GM21390 (cell line): ENCODE measurements at regions not wholly inside any gene's neighbourhood (a gene's known extent, or its start where the extent isn't known, plus 50 kb on each side); places are given as distances from the start of the nearest gene placed in this dataset.

Experiments used
- ATAC-seq: cut with Tn5 transposase; IDR thresholded peaks from one replicate; pipeline ENCODE4 v1.9.1; 2021; ENCODE audit not compliant: unreplicated experiment

DNA sequence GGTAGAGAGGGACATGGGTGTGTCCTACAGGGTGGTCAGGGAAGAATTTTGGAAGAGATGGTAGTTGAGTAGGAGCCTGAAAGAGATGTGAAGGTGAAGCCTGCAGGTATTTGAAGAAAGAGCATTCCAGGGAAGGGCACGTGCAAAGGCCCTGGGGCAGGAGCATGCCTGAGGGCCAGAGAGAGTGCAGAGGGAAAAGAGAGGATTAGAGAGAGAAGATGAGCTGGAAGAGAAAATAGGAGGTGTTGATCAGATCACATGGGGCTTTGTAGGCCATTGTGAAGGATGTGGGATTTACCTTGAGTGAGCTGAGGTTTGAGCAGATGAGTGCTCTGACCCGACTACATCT, 455.0 kb downstream of the HAPSTR1 start:
- ATAC-seq = no peak

- no peak for ATAC-seq
Measured at GRCh38 chr16:9549487-9549886, 458.0 kb downstream of the HAPSTR1 start.

DNA sequence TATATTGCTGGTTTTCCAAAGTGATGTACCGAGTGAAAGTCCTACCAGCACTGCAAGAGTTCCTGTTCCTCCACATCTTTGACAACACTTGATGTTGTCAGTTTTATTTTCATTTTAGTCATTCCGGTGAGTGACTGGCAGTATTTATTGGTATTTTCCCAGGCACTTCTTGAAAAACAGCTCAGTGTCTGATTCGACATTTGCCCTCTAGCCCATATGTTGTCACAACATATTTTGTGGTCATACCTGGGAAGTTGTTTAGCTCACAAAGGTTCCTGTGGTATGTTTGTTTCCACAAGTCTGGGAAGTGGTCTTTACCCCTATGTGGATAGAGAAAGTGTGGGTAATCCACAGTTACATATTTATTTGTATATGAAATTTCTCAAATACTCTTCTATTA, 463.6 kb downstream of the HAPSTR1 start:
- no peak for ATAC-seq

- no peak for ATAC-seq
Measured at GRCh38 chr16:9556949-9557665, 465.7 kb downstream of the HAPSTR1 start.

DNA sequence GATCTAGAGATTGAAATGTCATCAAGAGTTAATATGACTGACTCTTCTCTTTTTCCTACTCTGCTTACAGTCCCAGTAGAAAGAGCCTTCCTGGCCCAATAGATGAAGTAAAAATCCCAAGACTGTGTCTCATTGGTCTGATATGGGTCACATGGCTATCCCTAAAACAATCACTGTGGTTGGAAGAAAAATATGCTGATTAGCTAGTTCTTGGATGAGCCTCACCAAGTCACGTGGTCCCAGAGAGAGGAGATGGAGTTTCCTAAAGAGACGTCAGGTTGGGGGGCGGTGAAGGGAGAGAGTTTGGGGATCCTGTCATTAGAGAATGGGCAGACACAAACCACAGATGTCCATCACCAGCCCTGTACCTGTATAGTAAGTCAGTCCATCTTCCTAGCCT, 466.3 kb downstream of the HAPSTR1 start:
- no peak for ATAC-seq

- no peak for ATAC-seq
Measured at GRCh38 chr16:9566099-9566498, 474.7 kb downstream of the HAPSTR1 start.

DNA sequence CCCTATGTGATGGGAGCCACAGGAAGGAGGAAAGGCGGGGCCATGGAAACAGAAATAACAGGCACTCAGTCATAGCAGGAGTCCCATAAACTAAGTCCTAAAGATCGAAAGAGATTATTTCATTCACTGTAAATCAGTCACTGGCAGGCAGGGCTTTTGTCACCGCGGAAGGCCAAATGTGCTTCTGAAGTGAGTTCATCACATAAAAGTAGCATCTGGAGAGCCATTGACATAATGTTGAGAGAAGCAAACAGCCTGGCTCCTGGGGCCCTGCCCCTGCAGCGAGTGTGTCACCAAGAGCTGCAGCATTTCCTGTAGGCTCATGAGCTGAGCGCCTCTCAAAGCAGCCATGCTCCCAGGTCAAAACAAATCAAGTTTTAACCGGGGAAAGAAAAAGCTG, 476.2 kb downstream of the HAPSTR1 start:
- no peak for ATAC-seq

GRCh38 chr16:9568261-9568660, 476.8 kb downstream of the HAPSTR1 start:
- no peak for ATAC-seq

DNA sequence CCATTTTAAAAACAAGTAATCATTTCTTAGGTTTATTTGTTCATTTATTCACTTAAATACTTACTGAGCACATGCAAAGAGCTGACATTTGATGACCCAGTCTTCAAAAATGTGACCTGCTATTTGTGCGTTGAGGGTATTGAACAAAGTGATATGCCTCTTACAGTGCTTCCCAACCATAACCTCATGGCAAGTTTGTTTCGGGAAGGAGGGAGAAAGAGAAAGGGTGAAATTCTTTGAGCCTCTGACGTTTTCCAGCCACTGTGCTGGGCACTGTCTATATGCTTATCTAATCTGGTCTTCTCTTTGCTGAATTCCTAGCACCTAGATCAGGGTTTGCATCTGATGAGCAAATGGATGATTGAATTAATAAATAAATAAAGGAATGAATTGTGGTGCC, 479.1 kb downstream of the HAPSTR1 start:
- ATAC-seq = no peak

- ATAC-seq = no peak
Measured at GRCh38 chr16:9578459-9578858, 487.0 kb downstream of the HAPSTR1 start.

- ATAC-seq = no peak
Measured at GRCh38 chr16:9580025-9580424, 488.6 kb downstream of the HAPSTR1 start.

DNA sequence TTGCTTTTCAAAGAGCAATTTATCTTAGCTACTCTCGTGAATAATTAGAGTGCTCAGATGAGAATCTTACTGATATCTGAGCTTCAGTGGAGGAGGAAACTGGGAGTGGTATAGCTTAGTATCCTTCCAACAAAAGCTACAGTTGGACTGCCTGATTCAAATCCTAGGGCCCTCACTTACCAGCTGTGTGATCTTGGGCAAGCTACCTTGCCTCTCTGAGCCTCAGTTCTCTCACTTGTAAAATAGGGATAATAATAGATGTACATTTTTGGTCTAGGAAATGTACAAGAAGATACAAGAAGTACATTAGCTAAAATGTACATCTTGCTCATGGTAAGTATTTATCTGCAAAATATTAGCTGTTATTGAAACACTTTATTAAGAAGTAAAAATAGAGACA, 502.0 kb downstream of the HAPSTR1 start:
- no peak for ATAC-seq

DNA sequence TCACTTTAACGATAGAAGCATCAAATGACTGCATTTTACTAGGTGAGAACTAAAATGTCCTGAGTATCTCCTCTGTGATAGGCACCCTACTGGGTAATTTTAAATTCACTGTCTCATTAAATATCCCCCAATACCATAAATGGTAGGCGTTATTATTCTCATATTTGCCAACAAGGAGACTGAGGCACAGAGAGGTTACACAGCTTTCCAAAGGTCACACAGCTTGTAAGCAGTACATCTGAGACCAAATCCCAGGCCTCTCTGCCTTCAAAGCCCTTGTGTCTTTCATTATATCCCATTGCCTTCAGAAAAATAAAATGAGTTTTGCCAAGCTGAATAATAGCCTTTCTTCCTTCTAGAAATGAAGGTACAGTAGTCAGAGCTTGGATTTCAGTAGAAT, 502.6 kb downstream of the HAPSTR1 start:
- ATAC-seq = no peak

DNA sequence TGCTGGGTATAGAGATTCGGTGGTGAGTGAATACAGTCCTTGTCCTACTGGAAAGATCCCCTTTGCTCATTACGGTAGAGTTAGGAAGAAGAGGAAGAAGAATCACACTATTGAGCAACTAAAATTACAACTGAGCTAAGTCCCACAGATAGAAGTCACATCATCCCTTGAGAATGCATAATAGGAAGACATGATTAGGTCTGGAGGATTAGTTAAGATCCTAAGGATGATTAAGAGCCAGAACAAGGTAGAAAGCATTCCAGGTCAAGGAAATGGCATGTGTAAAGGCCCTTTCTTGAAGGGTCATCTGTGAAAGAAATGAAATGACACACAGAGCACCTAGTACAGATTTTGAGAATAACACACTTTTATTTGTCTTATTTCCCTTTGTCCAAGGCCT, 503.5 kb downstream of the HAPSTR1 start:
- no peak for ATAC-seq

GRCh38 chr16:9595393-9595792, 503.9 kb downstream of the HAPSTR1 start:
- ATAC-seq = no peak

GRCh38 chr16:9596788-9597187, 505.3 kb downstream of the HAPSTR1 start:
- ATAC-seq = no peak

DNA sequence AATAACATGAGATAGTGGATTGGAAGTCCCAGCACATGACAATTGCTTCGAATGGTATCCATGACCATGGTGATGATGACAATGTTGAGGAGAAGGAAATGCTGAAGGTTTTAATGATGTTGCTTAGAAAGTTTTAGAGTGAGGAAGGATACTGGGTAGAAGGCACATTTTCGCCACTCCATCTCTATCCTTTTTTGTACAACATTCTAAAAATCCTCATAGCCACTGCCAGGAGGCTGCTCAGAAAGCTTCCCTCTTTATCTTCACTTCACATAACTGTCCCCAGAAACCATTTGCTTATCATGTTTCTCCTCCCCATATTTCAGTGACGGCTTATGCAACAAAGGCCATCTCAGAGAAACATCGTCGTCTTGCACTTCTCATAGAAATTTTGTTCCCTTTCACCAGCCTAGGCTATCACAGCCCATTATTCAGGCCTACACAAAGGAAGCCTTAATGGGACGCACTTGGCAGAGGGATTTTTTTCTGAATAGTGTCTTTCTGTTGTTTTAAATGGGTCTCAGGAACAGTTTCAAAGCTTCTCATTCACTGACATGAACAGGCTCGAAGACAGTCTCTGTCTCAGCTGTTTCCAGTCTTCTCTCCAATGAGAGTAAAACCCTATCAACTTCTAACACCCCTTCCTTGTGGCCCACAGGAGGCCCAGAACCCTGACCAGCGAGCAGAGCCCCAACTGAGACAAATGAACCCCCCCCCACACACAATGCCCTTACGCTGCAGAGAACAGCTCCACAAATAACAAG, 506.7 kb downstream of the HAPSTR1 start:
- ATAC-seq = no peak

- ATAC-seq = no peak
Measured at GRCh38 chr16:9598731-9599083, 507.3 kb downstream of the HAPSTR1 start.

GRCh38 chr16:9599415-9600120, 508.1 kb downstream of the HAPSTR1 start:
- ATAC-seq = no peak

- ATAC-seq = no peak
Measured at GRCh38 chr16:9602189-9602588, 510.7 kb downstream of the HAPSTR1 start.

GRCh38 chr16:9603316-9603715, 511.9 kb downstream of the HAPSTR1 start:
- ATAC-seq = no peak

GRCh38 chr16:9607515-9608230, 516.2 kb downstream of the HAPSTR1 start:
- ATAC-seq = no peak
